Hepatocyte (in vitro differentiated cells): ENCODE measurements at regions not wholly inside any gene's neighbourhood (a gene's known extent, or its start where the extent isn't known, plus 50 kb on each side); places are given as distances from the start of the nearest gene placed in this dataset.

Source experiments
- CTCF ChIP-seq: fragments of 200-600 bp; sonication (generic); IDR thresholded peaks from 2 replicates; pipeline ENCODE4 v1.5.1; 2016; ENCODE audit warnings: antibody characterized with exemption, mild to moderate bottlenecking; ENCODE audit not compliant: poor library complexity
- EZH2 ChIP-seq: fragments of 200-600 bp; sonication (generic); IDR thresholded peaks from 2 replicates; pipeline ENCODE4 v1.6.1; 2016; ENCODE audit warnings: antibody characterized with exemption, mild to moderate bottlenecking, borderline replicate concordance
- EZH2phosphoT487 ChIP-seq: fragments of 200-600 bp; sonication (generic); IDR thresholded peaks from one replicate; pipeline ENCODE4 v1.6.1; 2018; ENCODE audit warnings: antibody characterized with exemption, mild to moderate bottlenecking, low read depth, moderate library complexity; ENCODE audit not compliant: unreplicated experiment, severe bottlenecking

- no peak for TF ChIP-seq CTCF
- no peak for TF ChIP-seq EZH2
- TF ChIP-seq EZH2phosphoT487, result no peak
These were observed 102.7 kb downstream of the TMEM215 start for GRCh38 chr9:32886021-32886420.
